Colonic mucosa (tissue), 4 donors: ENCODE measurements at regions not wholly inside any gene's neighbourhood (a gene's known extent, or its start where the extent isn't known, plus 50 kb on each side); places are given as distances from the start of the nearest gene placed in this dataset.

Experiments used
- DNase-seq: peaks from one replicate; pipeline ENCODE4 v3.0.0-alpha.2; 2020
- H3K27ac ChIP-seq: fragments of 200-600 bp; one replicate; pipeline ENCODE4 v1.8.0; 2021
- H3K27me3 ChIP-seq: fragments of 200-600 bp; one replicate; pipeline ENCODE4 v1.8.0; 2021
- H3K36me3 ChIP-seq: fragments of 200-600 bp; one replicate; pipeline ENCODE4 v1.8.0; 2021
- H3K4me1 ChIP-seq: fragments of 200-600 bp; one replicate; pipeline ENCODE4 v1.8.0; 2021; ENCODE audit warnings: mild to moderate bottlenecking
- H3K4me3 ChIP-seq: fragments of 200-600 bp; one replicate; pipeline ENCODE4 v1.8.0; 2021
- H3K9ac ChIP-seq, 2 donors: one replicate each; pipeline ENCODE4 v1.7.0; 2013; ENCODE audit warnings: control low read depth in 2 of 2, low read depth in 2 of 2, low read length in 2 of 2
- H3K9me3 ChIP-seq: fragments of 200-600 bp; one replicate; pipeline ENCODE4 v1.8.0; 2021
- intact Hi-C: fragments of 100-400 bp; cut with DNase I; formaldehyde crosslinking; loops from one replicate; pipeline ENCODE4 v1.14.1; 2022
- TF ChIP-seq, protein P1 (sequence below): fragments of 200-600 bp; IDR thresholded peaks from one replicate; pipeline ENCODE4 v1.8.0; 2022; ENCODE audit warnings: antibody characterized with exemption, mild to moderate bottlenecking
- donor health status: healthy.
- donor health status: DM: no; HTN: no; CAD: no.
- donor health status: DM: no; HTN: no; CAD: no.

DNA sequence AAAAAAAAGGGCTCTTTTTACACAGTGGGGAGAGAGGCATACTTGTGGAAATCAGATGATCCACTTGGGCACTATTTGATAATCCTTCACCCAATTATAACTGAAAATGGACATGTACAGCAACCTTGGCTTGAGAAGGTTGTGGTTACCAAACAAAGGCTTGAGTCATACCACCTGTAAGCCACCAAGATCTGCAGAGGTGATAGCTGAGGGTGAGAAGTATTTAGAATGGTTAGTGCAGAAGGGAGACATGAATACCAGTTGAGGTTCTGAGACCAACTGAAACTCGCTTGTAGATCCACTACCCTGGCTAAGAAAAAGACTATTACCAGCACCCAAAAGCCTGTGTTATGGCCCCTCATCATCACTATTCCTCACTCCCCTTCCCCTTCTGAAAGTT lies 614.0 kb downstream of the STIM2 start:
- intact Hi-C loops: no loop called here
- Histone ChIP-seq H3K9ac (no peak overlapping the region), H3K4me3 (no peak overlapping the region), H3K36me3 (no peaks in the 10 kb centered on the region), H3K27me3 (no peaks in the 10 kb centered on the region), H3K27ac (no peak overlapping the region), H3K9me3 (no peaks in the 10 kb centered on the region), H3K4me1 (no peaks in the 10 kb centered on the region)
- no peak for DNase-seq
- TF ChIP-seq, protein P1, sequence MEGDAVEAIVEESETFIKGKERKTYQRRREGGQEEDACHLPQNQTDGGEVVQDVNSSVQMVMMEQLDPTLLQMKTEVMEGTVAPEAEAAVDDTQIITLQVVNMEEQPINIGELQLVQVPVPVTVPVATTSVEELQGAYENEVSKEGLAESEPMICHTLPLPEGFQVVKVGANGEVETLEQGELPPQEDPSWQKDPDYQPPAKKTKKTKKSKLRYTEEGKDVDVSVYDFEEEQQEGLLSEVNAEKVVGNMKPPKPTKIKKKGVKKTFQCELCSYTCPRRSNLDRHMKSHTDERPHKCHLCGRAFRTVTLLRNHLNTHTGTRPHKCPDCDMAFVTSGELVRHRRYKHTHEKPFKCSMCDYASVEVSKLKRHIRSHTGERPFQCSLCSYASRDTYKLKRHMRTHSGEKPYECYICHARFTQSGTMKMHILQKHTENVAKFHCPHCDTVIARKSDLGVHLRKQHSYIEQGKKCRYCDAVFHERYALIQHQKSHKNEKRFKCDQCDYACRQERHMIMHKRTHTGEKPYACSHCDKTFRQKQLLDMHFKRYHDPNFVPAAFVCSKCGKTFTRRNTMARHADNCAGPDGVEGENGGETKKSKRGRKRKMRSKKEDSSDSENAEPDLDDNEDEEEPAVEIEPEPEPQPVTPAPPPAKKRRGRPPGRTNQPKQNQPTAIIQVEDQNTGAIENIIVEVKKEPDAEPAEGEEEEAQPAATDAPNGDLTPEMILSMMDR: no peak

GRCh38 chr4:27484216-27484615 lies 623.6 kb downstream of the STIM2 start:
- Histone ChIP-seq H3K36me3 (no peaks in the 10 kb centered on the region), H3K4me3 (no peak overlapping the region), H3K4me1 (no peaks in the 10 kb centered on the region), H3K9me3 (no peaks in the 10 kb centered on the region), H3K27ac (no peak overlapping the region), H3K27me3 (no peaks in the 10 kb centered on the region), H3K9ac (no peak overlapping the region)
- no peak for DNase-seq
- intact Hi-C loops: no loop called here
- TF ChIP-seq, protein P1: no peak

- Histone ChIP-seq H3K36me3 (no peaks in the 10 kb centered on the region), H3K27me3 (no peaks in the 10 kb centered on the region), H3K9ac (no peak overlapping the region), H3K4me3 (no peak overlapping the region), H3K27ac (no peak overlapping the region), H3K9me3 (no peaks in the 10 kb centered on the region), H3K4me1 (no peaks in the 10 kb centered on the region)
- TF ChIP-seq, protein P1: no peak
- no peak for DNase-seq
- intact Hi-C loops: no loop called here
These were observed 629.7 kb downstream of the STIM2 start for GRCh38 chr4:27490315-27490714.

DNA sequence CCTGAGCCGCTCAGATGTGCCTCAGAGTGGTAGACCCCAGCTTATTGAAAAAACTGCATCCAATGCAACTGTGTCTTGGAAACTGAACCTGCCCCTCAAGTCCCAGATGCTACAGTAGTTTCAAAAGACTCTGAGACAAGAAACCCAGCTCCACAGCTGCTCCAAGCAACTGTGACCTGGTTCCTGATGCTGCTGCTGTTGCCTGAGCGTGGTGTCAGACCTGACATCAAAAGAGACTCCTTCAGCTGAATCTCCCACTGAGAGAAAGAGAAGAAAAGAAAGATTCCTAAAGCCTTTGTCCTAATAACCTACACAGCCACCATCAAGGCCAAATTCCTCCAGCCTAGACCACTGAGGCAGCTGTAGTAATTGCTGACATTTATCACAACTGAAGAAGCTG lies 630.1 kb downstream of the STIM2 start:
- Histone ChIP-seq H3K4me3 (no peak overlapping the region), H3K9me3 (no peaks in the 10 kb centered on the region), H3K4me1 (no peaks in the 10 kb centered on the region), H3K27me3 (no peaks in the 10 kb centered on the region), H3K36me3 (no peaks in the 10 kb centered on the region), H3K9ac (no peak overlapping the region), H3K27ac (no peak overlapping the region)
- TF ChIP-seq, protein P1: no peak
- DNase-seq: no peak
- intact Hi-C loops: no loop called here

DNA sequence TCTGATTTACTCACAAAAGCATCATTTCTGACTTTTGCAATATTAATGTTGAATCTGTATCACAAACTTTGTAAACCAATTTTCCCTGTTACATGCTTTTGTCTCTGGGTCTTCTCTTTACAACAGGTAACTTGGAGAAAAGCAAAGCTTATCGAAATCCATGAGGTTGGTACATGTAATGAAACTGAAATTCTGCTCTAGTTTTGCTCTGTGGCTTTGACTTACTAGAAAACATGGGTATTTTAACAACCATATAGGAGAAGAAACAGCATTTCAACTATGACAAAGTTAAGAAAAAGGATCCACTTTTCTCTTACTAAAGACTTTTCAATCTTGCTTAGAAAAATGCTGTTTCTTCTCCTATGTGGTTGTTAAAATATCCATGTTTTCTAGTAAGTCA lies 645.8 kb downstream of the STIM2 start:
- DNase-seq: no peak
- Histone ChIP-seq H3K27ac (no peak overlapping the region), H3K4me3 (no peak overlapping the region), H3K9ac (no peak overlapping the region), H3K27me3 (no peaks in the 10 kb centered on the region), H3K9me3 (no peaks in the 10 kb centered on the region), H3K36me3 (no peaks in the 10 kb centered on the region), H3K4me1 (no peaks in the 10 kb centered on the region)
- intact Hi-C loops: no loop called here
- TF ChIP-seq, protein P1: no peak

DNA sequence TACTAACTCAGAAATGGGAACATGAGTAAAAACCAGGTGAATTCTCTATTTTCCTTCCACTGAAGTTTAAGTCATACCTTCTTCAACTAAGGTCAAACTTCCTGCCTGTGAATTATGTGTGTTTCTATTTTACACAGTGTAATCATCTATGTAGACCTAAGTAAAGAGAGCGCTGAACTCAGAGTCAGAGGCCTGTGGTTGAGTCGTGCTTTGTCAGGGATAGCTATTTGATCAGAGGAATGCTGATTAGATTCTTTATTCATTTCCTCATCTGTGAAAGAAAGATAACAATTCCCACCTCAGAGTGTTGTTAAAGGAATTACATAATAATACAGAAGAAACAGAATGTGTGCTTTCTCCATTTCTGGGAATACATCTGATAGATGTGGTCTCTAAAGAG lies 654.1 kb downstream of the STIM2 start:
- no peaks in the 10 kb centered on the region for H3K9me3 ChIP-seq
- intact Hi-C loops: no loop called here
- no peak overlapping the region for H3K9ac ChIP-seq
- DNase-seq: no peak
- no peak overlapping the region for H3K4me3 ChIP-seq
- H3K27me3 ChIP-seq: no peaks in the 10 kb centered on the region
- no peaks in the 10 kb centered on the region for H3K4me1 ChIP-seq
- H3K36me3 ChIP-seq: no peaks in the 10 kb centered on the region
- H3K27ac ChIP-seq: no peak overlapping the region
- TF ChIP-seq, protein P1: no peak
